ENCODE measurements at regions not wholly inside any gene's neighbourhood (a gene's known extent, or its start where the extent isn't known, plus 50 kb on each side); places are given as distances from the start of the nearest gene placed in this dataset.
"Not testable (repeated sequence)": the region's sequence is repeated elsewhere in the genome, so short reads cannot be mapped to it uniquely, and the experiment has no call there.

GRCh38 chr7:29649876-29650275 is 86.2 kb downstream of the PRR15 start:
- DNase-seq (ENCODE audit: low read depth), result no peak

DNA sequence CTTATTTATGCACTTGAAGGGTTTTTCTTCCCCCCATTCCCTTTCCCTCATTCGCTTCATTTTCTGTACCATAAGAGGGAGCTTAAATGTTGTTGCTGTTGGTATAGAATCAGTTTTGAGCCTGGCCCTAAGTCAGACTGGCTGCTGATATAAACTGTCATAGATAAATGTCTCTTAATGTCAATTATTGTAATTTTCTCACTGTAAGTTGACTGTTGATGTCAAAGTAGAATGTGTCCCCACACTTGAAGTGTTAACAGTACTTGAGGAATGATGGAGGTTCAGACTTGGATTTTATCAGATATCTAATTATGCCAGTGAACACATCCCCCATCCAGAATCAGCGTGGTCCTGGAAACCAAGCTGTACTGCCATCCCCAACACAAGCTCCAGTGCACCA is 87.8 kb downstream of the PRR15 start:
- DNase-seq (ENCODE audit: low read depth), result no peak

- no peak for DNase-seq (ENCODE audit: low read depth)
Observed at GRCh38 chr7:29652556-29652955, 88.9 kb downstream of the PRR15 start.

- not testable (repeated sequence) for DNase-seq (ENCODE audit: low read depth)
Observed at GRCh38 chr7:29654340-29654739, 90.7 kb downstream of the PRR15 start.

DNA sequence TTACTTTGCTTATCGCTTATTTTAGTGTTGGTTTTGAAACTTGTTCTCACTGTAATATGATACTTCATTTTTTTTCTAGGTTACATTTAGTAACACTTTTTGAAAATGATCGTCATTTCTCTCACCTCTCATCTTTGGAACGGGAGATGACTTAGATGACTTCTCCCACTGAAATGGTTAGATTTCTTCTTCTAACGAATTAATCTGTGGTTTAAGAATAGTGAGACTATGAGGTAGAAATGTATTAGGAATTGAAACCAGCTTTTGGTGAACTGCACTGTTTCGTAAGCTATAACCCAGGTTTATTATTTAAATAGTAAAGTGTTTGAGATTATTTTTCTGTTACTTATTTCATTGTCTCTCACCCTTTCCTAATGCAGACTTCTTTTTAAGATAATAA is 93.7 kb downstream of the PRR15 start:
- DNase-seq (ENCODE audit: low read depth), result no peak

DNA sequence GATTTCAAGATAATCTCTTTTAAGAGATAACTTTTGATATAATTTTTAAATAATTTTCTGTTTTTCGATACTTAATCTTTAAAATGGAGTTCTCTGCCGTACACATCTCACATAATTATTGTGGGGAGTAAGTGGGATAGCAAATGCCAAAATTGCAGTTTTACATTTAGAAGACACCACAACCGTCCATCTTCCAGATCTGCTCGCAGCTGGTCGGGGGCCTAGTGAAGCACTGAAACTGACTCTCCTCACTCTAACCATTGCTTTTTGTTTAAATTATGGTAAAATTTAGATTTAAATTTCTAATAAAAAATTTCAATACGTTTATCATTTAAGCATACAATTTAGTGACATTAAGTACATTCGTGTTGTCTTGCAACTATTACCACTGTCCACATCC is 94.2 kb downstream of the PRR15 start:
- DNase-seq (ENCODE audit: low read depth), result no peak

GRCh38 chr7:29659213-29659612 is 95.6 kb downstream of the PRR15 start:
- not testable (repeated sequence) for DNase-seq (ENCODE audit: low read depth)

- DNase-seq (ENCODE audit: low read depth), result not testable (repeated sequence)
Observed at GRCh38 chr7:29662899-29663298, 99.3 kb downstream of the PRR15 start.

GRCh38 chr7:29664999-29665398 is 101.4 kb downstream of the PRR15 start:
- DNase-seq (ENCODE audit: low read depth), result not testable (repeated sequence)

GRCh38 chr7:29667096-29667669 is 103.5 kb downstream of the PRR15 start:
- not testable (repeated sequence) for DNase-seq (ENCODE audit: low read depth)

GRCh38 chr7:29671286-29671685 is 107.7 kb downstream of the PRR15 start:
- not testable (repeated sequence) for DNase-seq (ENCODE audit: low read depth)

DNA sequence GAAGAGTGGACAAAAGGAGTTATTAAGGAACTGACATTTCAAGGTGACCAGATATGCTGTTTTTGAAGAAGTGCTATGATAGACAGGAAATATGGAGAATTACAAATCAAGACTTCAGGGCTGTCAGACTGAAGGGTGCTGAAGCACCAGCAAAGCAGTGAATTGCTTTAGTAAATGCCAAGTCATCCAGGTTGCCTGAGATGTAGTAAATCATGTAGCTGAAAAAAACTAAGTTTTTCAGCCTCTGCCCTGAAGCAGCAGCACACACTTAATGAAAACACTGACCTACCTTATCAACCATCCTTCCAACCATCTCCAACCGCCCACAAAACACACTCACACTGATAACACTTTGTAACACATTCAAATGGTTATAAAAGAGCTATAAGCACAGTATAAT is 110.0 kb downstream of the PRR15 start:
- DNase-seq (ENCODE audit: low read depth), result not testable (repeated sequence)

DNA sequence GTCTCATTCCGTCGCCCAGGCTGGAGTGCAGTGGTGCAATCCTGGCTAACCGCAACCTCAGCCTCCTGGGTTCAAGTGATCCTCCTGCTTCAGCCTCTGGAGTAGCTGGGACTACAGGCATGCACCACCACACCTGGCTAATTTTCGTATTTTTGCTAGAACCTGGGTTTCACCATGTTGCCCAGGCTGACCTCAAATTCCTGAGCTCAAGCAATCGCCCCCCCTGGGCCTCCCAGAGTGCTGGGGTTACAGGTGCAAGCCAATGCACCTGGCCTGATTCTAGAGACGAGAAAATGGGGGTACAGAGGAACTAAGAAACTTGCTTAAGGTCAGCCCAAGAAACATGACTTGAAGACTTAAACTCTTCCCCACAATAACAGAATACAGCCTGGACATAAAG is 111.0 kb downstream of the PRR15 start:
- DNase-seq (ENCODE audit: low read depth), result not testable (repeated sequence)

GRCh38 chr7:29677254-29677653 is 113.6 kb downstream of the PRR15 start:
- DNase-seq (ENCODE audit: low read depth), result not testable (repeated sequence)

- not testable (repeated sequence) for DNase-seq (ENCODE audit: low read depth)
Observed at GRCh38 chr7:29679963-29680362, 116.3 kb downstream of the PRR15 start.

- not testable (repeated sequence) for DNase-seq (ENCODE audit: low read depth)
Observed at GRCh38 chr7:29680601-29681000, 117.0 kb downstream of the PRR15 start.

GRCh38 chr7:29684151-29684786 is 120.6 kb downstream of the PRR15 start:
- not testable (repeated sequence) for DNase-seq (ENCODE audit: low read depth)

- no peak for DNase-seq (ENCODE audit: low read depth)
Observed at GRCh38 chr7:29684787-29685650, 121.3 kb upstream of the WIPF3 start.

GRCh38 chr7:29685651-29686271 is 120.5 kb upstream of the WIPF3 start:
- not testable (repeated sequence) for DNase-seq (ENCODE audit: low read depth)

DNA sequence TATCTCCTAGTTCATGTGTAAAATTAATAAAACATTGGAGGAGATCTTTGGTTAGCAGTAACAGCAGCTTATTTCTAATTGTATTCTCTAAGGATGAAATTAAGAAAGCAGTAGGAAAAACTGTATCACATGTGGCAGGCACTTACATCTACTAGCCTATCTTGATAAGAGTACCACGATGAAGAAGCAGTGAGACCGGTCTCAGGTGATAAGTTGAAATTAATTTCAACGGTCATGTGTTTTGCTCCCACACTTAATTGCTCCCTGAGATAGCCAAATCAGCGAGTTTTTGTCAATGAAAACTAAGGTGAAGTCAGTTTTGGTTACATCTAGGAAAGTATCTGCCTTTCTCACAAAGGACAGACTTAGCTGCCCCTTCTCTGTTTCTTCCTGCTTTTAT is 115.8 kb upstream of the WIPF3 start:
- DNase-seq (ENCODE audit: low read depth), result not testable (repeated sequence)

GRCh38 chr7:29696402-29696801 is 109.9 kb upstream of the WIPF3 start:
- not testable (repeated sequence) for DNase-seq (ENCODE audit: low read depth)

DNA sequence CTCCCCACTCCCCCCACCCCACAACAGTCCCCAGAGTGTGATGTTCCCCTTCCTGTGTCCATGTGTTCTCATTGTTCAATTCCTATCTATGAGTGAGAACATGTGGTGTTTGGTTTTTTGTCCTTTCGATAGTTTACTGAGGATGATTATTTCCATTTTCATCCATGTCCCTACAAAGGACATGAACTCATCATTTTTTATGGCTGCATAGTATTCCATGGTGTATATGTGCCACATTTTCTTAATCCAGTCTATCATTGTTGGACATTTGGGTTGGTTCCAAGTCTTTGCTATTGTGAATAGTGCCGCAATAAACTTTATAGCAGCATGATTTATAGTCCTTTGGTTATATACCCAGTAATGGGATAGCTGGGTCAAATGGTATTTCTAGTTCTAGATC is 106.6 kb upstream of the WIPF3 start:
- not testable (repeated sequence) for DNase-seq (ENCODE audit: low read depth)
